ENCODE measurements at regions not wholly inside any gene's neighbourhood (a gene's known extent, or its start where the extent isn't known, plus 50 kb on each side); places are given as distances from the start of the nearest gene placed in this dataset.

- H3K9me3 ChIP-seq, result no peaks in the 10 kb centered on the region
- peak overlapping the region in 2 of 3 donors; percentile 34 to 39 for H3K4me3 ChIP-seq
- TF ChIP-seq POLR2AphosphoS5 (IDR thresholded peaks at IDR 0.05) (peak in 1 of 3 donors; percentile 67), POLR2A (IDR thresholded peaks at IDR 0.05) (no peak), CTCF (IDR thresholded peaks at IDR 0.05) (no peak)
- DNase-seq (ENCODE audit: low spot score in 2 of 2), result peak in 1 of 2 donors; percentile 77
- H3K27me3 ChIP-seq, result no peaks in the 10 kb centered on the region
- H3K4me1 ChIP-seq, result peaks cover 3 to 33% of the 10 kb centered on the region in 2 donors
- no peaks in the 10 kb centered on the region for H3K36me3 ChIP-seq
- H3K27ac ChIP-seq, result peak overlapping the region; percentile 71 to 85
- intact Hi-C loops (cut with DNase I; ENCODE audit: low total_unique reads), result no loop called here
Observed at GRCh38 chr9:13487936-13488335, 208.4 kb upstream of the MPDZ start.

- intact Hi-C loops (cut with DNase I; ENCODE audit: low total_unique reads), result no loop called here
- H3K27ac ChIP-seq, result peak overlapping the region; percentile 71 to 85
- no peak for TF ChIP-seq POLR2A (IDR thresholded peaks at IDR 0.05)
- TF ChIP-seq CTCF (IDR thresholded peaks at IDR 0.05), result no peak
- no peak for TF ChIP-seq POLR2AphosphoS5 (IDR thresholded peaks at IDR 0.05)
Observed at GRCh38 chr9:13487498-13487897, 208.0 kb upstream of the MPDZ start.

DNA sequence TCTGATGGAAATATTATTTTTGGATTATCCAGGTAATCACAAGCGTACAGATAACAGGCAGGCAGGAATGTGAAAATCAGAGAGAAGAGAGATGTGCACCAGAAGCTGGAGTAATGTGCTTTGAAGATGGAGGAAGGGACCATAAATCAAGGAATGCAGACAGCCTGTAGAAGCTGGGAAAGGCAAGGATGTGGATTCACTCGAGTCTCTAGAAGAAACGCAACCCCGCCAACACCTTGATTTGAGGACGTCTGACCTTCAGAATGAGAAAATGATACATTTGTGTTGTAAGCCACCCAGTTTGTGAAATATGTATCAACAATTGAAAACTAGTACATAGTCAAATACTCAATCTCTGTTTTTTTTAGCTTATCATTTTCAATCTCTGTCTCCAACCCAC, 207.6 kb upstream of the MPDZ start:
- Histone ChIP-seq H3K9me3 (no peaks in the 10 kb centered on the region), H3K27ac (peak overlapping the region; percentile 71 to 85), H3K27me3 (no peaks in the 10 kb centered on the region), H3K4me3 (peak overlapping the region in 2 of 3 donors; percentile 34 to 39), H3K36me3 (no peaks in the 10 kb centered on the region), H3K4me1 (peaks cover 3 to 33% of the 10 kb centered on the region in 2 donors)
- TF ChIP-seq CTCF (IDR thresholded peaks at IDR 0.05) (no peak), POLR2A (IDR thresholded peaks at IDR 0.05) (no peak), POLR2AphosphoS5 (IDR thresholded peaks at IDR 0.05) (no peak)
- intact Hi-C loops (cut with DNase I; ENCODE audit: low total_unique reads), result no loop called here
- no peak for DNase-seq (ENCODE audit: low spot score in 2 of 2)

More at GRCh38 chr9:13487498-13487897, 208.0 kb upstream of the MPDZ start:
- Histone ChIP-seq H3K9me3 (no peaks in the 10 kb centered on the region), H3K36me3 (no peaks in the 10 kb centered on the region), H3K4me3 (peak overlapping the region in 2 of 3 donors; percentile 34 to 39), H3K4me1 (peaks cover 3 to 33% of the 10 kb centered on the region in 2 donors), H3K27me3 (no peaks in the 10 kb centered on the region)
- DNase-seq (ENCODE audit: low spot score in 2 of 2), result no peak

GRCh38 chr9:13485068-13485596, 205.6 kb upstream of the MPDZ start:
- Histone ChIP-seq H3K4me1 (peaks cover 3 to 20% of the 10 kb centered on the region in 2 donors), H3K36me3 (no peaks in the 10 kb centered on the region), H3K4me3 (peak overlapping the region in 1 of 3 donors; percentile 27), H3K27me3 (no peaks in the 10 kb centered on the region), H3K9me3 (no peaks in the 10 kb centered on the region), H3K27ac (peak overlapping the region; percentile 73 to 85)
- TF ChIP-seq POLR2AphosphoS5 (IDR thresholded peaks at IDR 0.05), result peak in 2 of 3 donors; percentile 68 to 80
- TF ChIP-seq CTCF (IDR thresholded peaks at IDR 0.05), result peak; percentile 35 to 68 (median 43)
- TF ChIP-seq POLR2A (IDR thresholded peaks at IDR 0.05), result no peak
- intact Hi-C loops (cut with DNase I; ENCODE audit: low total_unique reads), result no loop called here
- DNase-seq (ENCODE audit: low spot score in 2 of 2), result peak in 1 of 2 donors; percentile 76

- TF ChIP-seq POLR2AphosphoS5 (IDR thresholded peaks at IDR 0.05), result no peak
- TF ChIP-seq POLR2A (IDR thresholded peaks at IDR 0.05), result no peak
- TF ChIP-seq CTCF (IDR thresholded peaks at IDR 0.05), result no peak
- no peaks in the 10 kb centered on the region for H3K9me3 ChIP-seq
- DNase-seq (ENCODE audit: low spot score in 2 of 2), result no peak
- no peaks in the 10 kb centered on the region for H3K36me3 ChIP-seq
- H3K27ac ChIP-seq, result peak overlapping the region; percentile 73 to 85
- H3K4me1 ChIP-seq, result peaks cover 3 to 20% of the 10 kb centered on the region in 2 donors
- H3K27me3 ChIP-seq, result no peaks in the 10 kb centered on the region
- no peak overlapping the region for H3K4me3 ChIP-seq
- intact Hi-C loops (cut with DNase I; ENCODE audit: low total_unique reads), result no loop called here
Observed at GRCh38 chr9:13484186-13484585, 204.7 kb upstream of the MPDZ start.
